ENCODE measurements at regions not wholly inside any gene's neighbourhood (a gene's known extent, or its start where the extent isn't known, plus 50 kb on each side); places are given as distances from the start of the nearest gene placed in this dataset.

DNA sequence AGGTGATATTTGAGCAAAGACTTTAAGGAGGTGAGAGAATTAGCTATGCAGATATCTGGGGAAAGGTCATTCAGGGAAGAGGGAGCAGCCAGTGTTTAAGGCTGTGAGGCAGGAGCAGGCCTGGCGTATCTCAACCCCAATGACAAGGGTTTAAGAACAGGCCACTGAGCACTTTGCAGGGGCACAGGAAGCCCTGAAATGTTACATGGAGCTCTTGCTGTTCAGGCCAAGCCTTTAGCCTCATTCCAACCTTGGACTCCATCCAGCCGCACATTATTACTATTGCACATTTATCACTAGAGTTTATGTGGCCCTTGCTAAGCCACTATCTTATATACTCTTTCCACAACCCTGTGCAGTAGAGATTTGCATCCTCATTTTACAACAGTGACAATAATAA lies 114.0 kb downstream of the EFNB1 start:
- DNase-seq = no peak

DNA sequence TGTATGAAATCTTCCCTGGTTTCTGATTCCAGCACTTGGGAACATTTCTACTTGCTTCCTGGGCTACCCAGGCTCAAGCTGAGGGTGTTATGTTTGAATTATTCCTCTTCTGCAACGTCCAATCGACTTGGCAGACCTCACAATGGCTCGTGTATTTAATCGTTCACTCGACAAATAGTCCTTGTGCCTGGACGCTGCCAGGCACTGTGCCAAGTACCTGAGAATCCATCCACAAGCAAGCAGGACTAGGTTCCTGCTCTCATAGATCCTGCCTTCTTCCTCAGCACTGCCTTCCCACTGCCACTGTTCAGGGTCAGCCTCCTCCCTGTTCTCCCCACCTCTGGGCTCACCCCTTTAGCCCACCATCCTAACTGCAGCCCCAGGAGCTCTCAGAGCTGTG lies 113.3 kb downstream of the EFNB1 start:
- no peak for DNase-seq

DNA sequence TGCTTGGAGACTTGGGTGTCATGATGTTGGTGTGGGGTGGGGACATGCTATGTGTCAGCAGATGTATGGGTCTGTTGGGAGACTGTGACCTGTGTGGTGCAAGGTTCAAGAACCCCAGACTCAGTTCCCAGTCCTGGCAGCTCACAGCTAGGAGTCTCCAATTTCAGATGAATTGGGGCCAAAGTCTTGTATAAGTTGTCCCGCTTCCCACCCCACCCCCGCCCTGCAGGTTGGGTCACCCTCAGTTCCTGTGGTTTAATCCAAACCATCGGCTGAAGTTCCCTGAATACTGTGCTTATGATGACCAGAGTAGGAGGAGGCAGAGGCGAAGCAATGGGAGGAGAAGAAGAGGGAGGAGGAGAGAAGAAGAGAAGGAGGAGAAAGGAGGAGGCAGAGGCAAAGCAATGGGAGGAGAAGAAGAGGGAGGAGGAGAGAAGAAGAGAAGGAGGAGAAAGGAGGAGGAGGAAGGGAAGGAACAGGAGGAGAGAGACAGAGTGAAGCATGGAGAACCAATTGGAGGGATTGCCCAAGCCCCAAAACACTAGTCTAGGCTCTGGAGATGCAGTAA lies 112.6 kb downstream of the EFNB1 start:
- DNase-seq = no peak

DNA sequence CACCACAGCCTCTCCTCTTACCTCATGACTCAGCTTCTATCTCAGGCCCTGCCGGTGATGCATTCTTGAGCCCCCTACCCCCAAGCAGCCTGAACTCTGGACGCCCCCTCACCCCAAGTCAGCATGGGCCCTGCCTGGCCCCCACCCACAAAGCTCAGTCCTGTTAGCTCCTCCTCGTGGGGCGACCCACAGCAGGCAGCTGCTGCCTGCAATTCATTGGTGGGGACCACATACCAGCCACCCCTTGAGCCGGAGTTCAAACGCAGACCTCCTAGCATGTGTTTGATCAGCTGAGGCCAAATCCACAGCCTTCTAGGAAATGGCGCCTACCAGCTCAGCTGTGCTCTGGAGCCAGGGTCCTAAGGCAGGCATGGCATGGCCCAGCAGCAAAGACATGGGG lies 111.8 kb downstream of the EFNB1 start:
- DNase-seq = no peak

DNA sequence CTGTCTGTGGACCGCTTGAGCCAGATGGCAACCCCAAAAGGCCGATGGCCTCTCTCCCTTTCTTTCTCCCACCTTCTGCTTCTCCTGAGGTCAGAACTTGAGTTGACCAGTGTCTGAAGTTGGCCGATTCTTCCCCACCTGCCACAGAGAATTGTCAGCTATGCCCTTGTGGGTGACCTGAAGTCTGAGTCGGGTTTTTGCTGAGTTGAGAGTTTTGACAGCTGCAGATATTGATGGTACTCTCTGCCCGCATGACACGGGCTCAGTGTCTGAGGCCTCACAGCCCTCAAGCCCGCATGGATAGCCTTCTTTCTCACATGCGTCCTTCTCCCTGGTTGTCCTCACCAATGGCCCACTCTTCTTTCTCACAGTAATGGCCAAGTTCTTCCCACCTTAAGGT lies 111.0 kb downstream of the EFNB1 start:
- DNase-seq = no peak

DNA sequence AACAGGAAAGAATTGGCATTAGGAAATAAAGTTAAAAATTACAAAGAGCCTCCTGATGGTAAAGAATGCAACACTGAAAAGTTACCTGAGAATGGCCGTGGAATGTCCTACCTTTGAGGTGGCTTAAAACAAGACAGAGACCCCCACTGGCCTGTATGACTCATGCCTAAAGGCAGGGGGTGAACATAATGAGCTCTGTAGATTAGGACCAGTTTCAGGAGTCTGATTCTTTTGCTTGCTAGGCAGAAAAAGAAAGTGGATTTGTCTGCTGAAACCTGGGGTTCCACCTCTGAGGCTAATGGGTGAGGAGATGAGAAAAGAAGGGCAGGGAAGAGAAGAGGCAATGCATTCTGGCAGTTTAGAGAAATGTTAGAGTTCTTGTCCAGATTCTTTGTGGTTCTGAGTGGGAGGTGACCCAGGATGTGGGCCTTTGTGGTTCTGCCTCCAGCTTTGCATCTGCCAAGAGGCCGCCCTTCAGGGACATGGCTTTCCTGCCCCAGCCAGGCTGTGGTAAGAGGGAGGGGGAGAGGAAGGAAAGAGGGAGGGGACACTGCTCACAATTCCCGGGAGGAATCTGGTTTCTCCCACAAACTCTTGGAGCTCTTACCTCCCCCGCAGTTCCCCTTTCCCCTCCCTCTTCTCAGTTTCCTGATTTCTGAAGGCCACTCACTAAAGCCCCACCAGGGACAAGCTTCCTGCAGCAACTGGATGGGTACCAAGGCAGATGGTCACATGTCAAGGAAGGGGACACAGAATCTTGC lies 109.6 kb downstream of the EFNB1 start:
- no peak for DNase-seq

DNA sequence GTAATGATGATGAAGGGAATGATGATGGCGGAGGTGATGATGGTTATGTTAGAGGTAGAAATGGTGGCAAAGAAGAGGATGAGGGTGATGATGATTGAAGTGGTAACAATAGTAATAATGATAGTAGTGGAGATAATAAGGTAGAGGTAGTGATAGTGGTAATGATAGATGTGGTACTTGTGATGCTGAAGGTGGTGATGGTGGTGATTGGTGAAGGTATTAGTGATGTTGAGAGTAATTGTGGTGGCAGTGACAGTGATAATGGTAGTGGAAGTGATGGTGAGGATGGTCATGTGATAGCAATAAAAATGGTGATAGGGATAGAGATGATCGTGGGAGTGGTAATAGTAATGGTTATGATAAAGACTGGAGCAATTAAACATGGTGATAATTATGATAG lies 108.8 kb downstream of the EFNB1 start:
- no peak for DNase-seq

DNA sequence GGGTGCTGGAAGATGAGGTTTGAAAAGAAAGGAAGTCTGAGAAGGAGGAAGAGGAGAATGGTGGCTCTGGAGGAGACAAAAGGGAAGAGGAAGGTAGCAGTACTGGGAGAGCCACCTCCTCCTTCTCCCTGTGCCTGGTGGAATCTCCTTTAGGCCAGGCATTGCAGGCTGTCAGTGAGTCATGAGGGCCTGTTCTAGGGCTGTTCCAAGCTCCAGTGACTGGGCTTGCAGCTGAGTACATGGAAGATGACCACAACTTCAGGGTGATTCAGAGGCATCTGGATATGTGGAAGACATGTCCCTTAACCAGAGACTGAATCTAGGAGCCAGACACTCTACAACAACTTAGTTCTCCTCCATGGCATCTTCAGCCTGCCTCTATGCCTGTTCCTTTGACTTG lies 107.8 kb downstream of the EFNB1 start:
- DNase-seq = no peak

DNA sequence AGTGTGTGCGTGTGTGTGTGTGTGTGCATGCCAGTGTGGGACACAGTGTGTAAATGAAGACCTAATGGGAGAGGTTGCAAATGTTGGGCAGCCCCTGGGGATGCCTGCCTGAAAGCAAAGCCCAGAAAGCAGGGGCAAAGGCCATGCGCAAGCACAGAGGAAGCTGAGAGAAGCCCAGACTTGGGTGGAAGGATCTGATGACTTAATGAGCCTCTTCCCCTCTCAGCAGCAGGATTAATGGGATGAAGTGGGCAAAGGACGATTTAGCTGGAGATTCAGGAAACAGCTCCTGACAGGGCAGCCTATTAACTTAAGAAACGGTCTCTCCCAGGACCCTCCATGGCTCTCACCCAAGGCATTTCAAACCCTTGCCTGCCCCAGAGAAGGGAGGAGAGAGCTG lies 107.3 kb downstream of the EFNB1 start:
- DNase-seq = no peak

DNA sequence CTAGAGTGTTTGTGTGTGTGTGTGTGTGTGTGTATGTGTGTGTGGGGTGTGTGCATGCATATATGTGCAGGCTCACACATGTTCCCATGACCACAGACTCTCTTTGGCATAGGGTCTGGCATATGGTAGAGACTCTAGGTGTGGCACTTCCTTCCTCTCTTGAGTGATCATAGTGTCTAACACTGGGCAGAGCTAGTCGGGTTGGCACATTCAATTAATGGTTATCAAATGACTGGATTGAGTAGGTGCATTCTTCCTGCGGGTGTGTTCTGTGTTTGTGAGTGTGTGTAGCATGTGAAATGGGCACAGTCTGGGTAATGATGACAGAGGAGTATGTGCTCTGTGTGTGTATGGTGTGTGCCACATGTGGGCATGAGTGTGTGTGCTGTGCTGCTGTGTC lies 106.5 kb downstream of the EFNB1 start:
- DNase-seq = no peak

DNA sequence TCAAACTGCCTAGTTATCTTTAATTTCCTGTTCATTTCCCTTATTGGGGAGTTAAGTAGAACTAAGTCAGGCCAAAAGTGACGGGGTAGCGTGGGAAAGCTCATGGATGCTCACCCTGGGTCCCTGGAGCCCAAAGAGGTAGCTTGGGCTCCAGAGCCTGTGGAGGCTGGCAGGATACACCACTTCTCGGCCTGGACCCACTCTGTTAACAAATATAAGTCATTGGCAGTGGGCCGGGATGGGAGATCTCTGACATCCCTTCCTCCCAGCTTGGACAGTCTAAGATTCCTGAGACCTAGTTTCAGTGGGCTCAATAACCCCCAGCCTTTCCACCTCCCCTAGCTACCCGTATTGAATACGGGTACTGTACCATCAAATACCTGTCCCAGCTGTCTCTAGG lies 106.1 kb downstream of the EFNB1 start:
- no peak for DNase-seq

DNA sequence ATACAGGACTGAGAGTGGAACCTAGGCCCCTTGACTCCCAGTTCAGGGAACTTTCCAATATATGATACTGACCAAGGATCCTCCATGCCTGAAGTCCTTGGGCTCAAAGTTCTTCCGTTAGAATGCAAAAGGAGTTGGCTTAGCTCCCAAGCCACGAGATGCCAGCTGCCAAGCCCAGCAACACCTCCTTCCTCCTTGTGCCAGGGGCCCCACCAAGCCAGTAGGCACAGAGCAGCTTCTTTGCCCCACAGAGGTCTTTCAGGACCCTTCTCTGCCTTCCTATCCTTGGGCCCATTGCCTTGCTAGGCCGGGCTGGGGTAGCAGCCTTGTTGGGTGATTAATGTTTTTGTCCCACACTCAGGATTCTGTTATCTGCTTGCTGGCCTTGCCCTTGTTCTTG lies 105.6 kb downstream of the EFNB1 start:
- DNase-seq = no peak

DNA sequence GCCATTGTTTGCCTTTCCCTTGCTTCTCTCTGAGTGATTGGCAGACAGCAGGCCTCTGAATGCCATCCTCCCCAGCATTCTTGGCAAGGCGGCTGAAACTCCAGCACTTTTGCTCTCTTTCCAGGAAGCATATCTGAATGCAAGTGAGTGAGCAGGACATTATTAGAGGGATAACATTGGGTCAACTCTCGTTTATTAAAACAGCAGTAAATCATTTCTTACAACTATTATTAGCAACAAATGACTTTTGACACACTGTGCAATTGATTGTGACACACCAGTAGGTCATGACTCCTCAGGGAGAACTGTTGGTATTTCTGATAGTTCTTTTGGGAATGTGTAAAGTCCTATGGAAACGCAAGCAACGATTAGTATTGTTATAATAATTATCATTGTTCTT lies 103.8 kb downstream of the EFNB1 start:
- no peak for DNase-seq

DNA sequence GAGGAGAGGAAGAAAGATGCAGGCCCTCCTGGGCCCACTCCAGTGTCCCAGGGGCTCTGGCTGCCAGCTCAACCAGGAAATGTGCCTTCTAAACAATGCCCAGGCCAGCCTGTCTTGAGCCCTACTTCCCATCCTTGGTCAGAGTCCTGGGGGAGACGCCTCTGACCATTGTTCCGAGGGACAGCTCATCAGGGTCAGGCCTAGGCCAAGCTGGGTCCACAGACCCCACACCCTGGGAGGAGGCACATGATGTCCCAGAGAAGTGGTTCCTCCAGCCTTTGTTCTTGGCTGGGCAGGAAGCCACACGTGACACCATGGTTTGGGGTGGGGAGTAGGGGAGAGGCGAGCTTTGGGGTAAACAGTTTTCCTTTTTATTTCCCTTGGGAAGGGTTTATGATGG lies 102.5 kb downstream of the EFNB1 start:
- DNase-seq = no peak

DNA sequence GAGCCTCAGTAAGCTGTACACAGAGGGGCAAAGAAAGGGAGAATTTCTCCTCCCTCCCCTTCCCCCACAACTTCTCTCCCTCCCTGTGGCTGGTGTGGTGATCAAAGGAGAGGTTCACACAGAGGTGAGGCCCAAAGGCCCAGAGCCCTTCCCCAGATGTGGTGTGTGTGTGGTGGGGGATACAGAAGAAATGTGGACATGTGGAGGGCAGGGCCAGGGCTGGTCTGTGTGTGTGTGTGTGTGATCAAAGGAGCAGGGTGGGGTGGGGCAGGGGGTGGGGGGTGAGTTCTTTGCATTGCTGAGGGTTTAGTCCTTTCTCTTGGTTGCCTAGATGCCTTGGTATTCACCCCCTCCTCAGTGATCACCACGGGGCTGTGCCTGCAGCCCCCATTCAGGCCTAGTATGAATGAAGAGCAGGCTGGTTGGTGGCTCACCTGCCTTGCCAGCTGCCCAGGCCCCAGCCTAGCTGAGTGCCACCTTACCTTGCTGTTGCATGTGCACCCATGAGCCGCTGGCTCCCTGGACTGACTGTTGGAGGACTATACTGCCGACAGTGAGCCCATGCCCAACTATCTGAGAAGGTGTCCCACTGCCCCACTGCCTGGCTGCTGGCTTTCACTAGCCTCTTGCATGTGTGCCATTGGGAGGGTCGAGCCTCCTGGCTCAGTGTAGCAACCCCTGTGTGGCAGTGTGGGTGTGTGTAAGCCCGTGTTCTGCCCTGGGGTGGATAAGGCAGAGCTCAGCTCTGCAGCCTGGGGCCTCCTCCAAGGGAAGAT lies 101.9 kb downstream of the EFNB1 start:
- DNase-seq = no peak

DNA sequence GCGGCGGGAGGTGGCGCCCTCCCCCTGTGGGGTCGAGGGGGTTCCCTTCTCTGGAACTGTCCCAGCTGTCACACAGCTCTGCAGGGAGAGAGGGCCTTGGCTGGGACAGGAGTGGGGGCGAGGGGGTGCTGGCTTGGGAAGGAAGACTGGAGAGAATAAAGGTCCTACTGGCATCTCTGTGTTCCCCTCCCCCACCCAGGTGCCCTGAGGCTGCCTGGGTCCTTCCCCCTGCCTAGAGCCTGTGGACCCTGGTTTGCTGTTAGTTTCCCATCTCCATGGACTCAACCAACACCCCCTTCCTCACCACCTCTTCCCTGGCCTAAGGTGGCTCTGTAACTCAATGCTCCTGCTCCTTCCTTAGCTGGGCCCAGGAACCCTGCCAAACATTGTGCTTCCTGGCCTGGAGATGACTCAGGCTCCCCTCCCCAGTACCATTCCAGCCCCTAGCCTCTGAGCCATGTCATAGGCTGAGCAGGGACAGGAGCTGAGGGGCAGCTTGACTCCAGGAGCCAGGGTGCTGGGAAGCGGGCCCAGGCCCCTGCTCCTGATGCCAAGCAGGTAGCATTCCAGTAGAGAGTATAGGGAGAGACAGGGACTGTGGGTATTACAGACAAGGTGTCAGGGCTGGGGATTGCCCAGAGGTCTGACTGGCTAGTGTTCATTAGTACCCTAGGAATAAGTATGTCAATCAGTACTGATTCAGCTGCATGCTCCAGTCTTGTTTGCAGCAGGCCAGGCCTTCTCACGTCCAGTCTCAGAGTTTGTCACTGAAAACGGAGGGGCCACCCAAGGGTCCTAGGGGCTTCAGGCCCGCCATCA lies 100.7 kb downstream of the EFNB1 start:
- DNase-seq = no peak

DNA sequence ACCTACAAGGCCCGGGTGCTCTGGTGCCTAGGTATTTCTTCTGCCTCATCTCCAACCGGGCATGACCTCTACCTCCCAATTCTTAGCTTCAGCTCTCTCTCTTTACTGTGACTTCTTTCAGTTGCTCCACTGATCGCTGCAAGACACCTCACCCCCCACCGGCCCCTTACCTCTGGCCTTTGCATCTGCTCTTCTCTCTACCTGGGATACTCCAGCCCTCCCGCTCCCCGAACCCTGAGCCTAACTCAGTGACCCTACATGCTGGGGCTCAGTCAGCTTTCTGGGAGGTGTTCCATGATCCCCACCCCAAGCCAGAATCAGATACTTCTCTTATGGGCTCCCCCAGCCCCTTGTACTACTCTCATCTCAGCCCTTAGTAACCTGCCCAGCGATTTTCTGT lies 99.6 kb downstream of the EFNB1 start:
- DNase-seq = no peak

DNA sequence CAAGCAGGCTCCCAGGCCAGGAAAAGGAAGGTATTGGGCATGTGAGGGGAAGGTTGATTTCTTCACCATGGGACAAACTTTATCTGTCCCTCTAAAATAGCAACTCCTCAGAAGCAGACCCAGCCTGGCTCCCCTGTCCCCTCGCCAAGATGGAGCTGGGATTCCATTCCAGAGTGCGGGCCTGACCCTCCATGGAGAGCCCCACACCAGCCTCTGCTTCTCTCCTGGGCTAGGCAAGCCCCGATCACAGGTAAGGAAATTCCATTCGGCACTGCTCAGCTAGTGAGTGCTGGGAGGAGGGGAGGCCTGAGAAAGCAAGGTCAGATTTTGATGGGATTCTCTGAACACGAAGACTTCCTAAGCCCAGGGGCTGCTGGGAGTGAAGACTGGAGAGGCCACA lies 98.4 kb downstream of the EFNB1 start:
- DNase-seq = no peak

DNA sequence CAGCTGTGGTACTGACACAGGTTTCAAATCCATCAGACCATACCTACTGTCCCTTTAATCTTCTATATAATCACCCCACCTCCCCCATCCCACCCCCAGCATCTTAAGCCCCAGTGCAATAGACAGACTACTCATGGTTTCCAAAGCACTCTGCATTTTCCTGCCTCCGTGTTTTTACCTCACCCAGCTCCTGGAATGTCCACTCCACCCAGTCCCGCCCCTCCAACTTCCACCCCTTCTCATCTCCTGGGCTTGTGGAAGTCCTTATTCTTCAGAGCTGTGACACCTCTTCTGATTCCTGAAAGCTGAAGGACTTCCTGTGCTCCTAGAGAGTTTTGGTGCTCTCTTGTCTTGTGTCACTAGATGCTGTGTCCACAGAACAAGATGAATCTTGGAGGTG lies 94.3 kb downstream of the EFNB1 start:
- no peak for DNase-seq

DNA sequence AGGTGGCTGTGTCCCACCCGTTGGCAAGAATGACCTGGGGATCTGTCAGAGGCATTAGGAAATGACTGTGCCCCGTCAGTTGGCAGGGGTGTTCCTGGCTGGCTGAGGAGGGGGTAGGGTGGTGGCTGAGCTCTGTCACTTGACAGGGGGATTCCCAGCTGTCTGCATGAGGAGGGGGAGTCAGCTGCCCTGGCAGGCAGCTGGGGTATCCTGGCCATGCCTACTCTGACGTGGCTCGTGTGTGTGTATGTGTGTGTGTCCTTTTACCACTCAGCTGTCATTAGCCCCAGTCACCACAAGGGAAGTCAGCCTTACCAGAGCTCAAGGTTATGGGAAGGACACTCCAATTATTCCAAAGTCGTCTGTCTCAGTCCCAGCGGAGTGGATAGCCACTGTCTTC lies 93.2 kb downstream of the EFNB1 start:
- no peak for DNase-seq

DNA sequence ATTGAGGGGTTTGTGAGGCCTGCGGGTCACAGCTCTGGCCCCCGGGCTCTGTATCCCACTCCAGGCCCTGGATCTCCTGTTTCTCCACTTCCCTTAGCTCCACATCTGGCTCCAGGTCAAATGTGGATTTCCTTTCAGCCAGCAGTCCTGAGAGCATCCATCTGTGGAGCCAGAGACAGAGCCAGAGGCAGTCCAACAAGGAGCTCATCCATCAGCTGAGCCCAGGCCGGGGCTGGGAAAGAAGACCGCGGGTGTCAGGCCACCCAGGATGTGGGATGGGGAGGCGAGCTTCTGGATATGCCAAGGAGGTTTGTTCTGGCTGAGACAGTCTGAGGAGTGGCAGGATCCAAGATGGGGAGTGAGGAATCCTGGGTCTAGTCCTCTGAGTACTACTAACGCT lies 91.7 kb downstream of the EFNB1 start:
- DNase-seq = no peak

DNA sequence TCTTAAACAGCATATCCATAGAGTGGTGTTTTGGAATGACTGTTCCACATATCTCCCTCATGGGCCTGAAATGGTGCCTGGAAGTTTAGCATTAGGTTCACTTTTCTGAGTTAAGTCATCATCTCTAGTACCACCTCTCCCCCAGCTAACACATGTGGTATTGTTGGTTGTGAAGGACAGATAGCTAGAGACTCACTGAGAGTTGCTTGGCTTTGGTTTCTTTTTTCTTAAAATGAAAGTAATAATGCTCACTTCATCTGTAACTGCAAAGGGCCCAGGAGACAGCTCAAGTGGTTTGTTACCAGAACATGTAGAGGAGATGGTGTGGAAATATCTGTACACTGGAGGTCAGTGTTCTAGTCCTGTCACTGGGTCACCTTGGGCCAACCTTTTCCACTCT lies 90.9 kb downstream of the EFNB1 start:
- no peak for DNase-seq

DNA sequence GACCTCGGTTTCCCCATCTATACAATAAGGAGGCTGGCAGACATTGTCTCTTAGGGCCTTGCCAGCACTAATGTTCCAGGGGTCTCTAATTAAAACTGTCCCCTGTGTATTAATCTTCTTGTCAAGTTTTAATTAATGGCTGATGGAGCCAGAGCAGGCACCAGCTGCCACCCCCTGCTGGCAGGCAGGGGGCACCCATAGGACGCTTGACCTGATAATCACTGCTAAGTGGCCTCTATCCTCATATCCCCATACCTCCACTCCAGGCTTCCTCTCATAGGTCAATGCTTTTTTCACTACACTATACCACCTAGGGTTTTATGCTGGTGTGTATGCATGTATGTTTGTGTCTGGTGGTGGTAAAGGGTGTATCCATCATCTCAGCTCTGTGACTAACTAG lies 89.4 kb downstream of the EFNB1 start:
- no peak for DNase-seq

DNA sequence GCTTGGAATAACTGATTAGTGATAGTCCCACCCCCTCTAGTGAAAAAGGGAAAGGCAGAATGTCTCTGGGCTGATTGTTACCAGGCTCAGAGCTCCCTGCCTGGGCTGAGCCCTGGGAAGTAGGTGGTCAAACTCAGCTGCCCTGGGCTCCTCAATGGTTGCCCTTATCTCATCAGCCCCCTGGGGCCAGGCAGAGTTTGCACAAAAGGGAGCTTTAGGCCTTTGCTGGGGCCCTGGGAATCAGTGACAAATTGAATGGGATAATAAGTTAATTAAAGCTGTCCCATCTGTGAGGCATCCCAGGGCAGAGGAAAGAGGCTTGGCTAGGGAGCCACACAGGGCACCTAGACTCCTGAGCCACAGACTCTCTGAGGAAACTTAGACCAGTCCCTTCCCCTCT lies 89.0 kb downstream of the EFNB1 start:
- no peak for DNase-seq

Measured in activated CD8-positive, alpha-beta memory T cell treated with anti-CD3 and anti-CD28 coated beads, Interleukin-2, amount 50 U/mL, for 48 hours (primary cell).